Upper lobe of left lung (tissue), 6 donors: ENCODE measurements at regions not wholly inside any gene's neighbourhood (a gene's known extent, or its start where the extent isn't known, plus 50 kb on each side); places are given as distances from the start of the nearest gene placed in this dataset.

Experiments
- ATAC-seq, 2 donors: fragments of 200-7000 bp; cut with Tn5 transposase; one replicate each; pipeline ENCODE4 v1.9.1; 2022; ENCODE audit warnings: mild to moderate bottlenecking in 2 of 2, moderate library complexity in 2 of 2; ENCODE audit not compliant: low FRiP score in 2 of 2
- DNase-seq, 2 donors: peaks; one replicate each; pipeline ENCODE4 v3.0.0-alpha.2; 2019 to 2020
- H3K27ac ChIP-seq, 4 donors: fragments of 200-600 bp; sonication (generic); one replicate each; pipeline ENCODE4 v1.5.1; 2016 to 2019
- H3K27me3 ChIP-seq, 4 donors: fragments of 200-600 bp; sonication (generic); one replicate each; pipeline ENCODE4 v1.5.1; 2017 to 2019
- H3K36me3 ChIP-seq, 4 donors: fragments of 200-600 bp; sonication (generic); one replicate each; pipeline ENCODE4 v1.5.1; 2016 to 2019
- H3K4me1 ChIP-seq, 4 donors: fragments of 200-600 bp; sonication (generic); one replicate each; pipeline ENCODE4 v1.5.1; 2018 to 2019
- H3K4me3 ChIP-seq, 4 donors: fragments of 200-600 bp; sonication (generic); one replicate each; pipeline ENCODE4 v1.5.1; 2017 to 2019; ENCODE audit warnings: mild to moderate bottlenecking in 2 of 4, moderate library complexity in 1 of 4
- H3K9me3 ChIP-seq, 4 donors: fragments of 200-600 bp; sonication (generic); one replicate each; pipeline ENCODE4 v1.5.1; 2018 to 2019
- EP300 ChIP-seq, 4 donors: sonication (generic); formaldehyde crosslinking; IDR thresholded peaks; one replicate each; pipeline ENCODE4 v1.5.1; 2017; ENCODE audit warnings: antibody characterized with exemption in 4 of 4, control low read depth in 2 of 4
- POLR2A ChIP-seq, 4 donors: fragments of 450-650 bp; IDR thresholded peaks; one replicate each; pipeline ENCODE4 v1.5.1; 2016 to 2017; ENCODE audit warnings: antibody characterized with exemption in 4 of 4, mild to moderate bottlenecking in 2 of 4
- POLR2AphosphoS5 ChIP-seq, 2 donors: sonication (generic); formaldehyde crosslinking; IDR thresholded peaks; one replicate each; pipeline ENCODE4 v1.5.1; 2017; ENCODE audit warnings: antibody characterized with exemption in 2 of 2
- WGBS, 2 donors: methylation state at CpG; one replicate each; pipeline ENCODE4 v1.1.5; 2017 to 2018; 5-methylcytosine and 5-hydroxymethylcytosine counted together
- TF ChIP-seq, protein P1 (sequence below), 6 experiments: fragments of 450-650 bp in 4 of 6; fragments of 200-600 bp in 2 of 6; sonication (generic) in 2 of 6; IDR thresholded peaks; one replicate each; pipeline ENCODE4 v1.5.1; 2016 to 2019; ENCODE audit warnings: antibody characterized with exemption in 6 of 6
- donor health status: DM: no; HTN: no; CAD: no; lungs with moderate emphysema.
- donor health status: DM: no; HTN: yes; CAD: no; lungs with severe emphysema.

DNA sequence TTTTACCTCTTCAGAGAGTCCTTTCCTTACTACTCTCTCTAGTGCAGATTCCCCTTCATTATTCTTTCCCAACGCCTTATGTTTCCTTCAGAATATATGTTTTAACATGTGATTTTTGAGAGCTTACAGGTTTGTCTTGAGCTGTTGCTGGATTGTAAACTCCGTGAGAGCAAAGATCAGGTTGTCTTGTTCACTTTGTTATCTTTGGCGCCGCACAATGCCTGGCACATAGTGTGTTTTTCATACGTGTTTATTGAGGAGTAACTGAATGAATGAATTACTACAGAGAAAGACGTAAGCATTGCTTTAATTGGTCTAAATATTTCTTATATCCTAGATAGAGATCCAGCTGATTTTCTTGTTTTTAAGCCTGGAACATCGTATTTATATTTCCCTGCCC lies 80.5 kb upstream of the SLC4A4 start:
- Histone ChIP-seq H3K27ac (no peak overlapping the region), H3K4me1 (peaks cover 16 to 28% (median 25%) of the 10 kb centered on the region in 4 donors), H3K9me3 (no peaks in the 10 kb centered on the region), H3K36me3 (no peaks in the 10 kb centered on the region), H3K27me3 (no peaks in the 10 kb centered on the region), H3K4me3 (no peak overlapping the region)
- no peak for TF ChIP-seq POLR2A (IDR thresholded peaks at IDR 0.05)
- TF ChIP-seq POLR2AphosphoS5 (IDR thresholded peaks at IDR 0.05) = no peak
- TF ChIP-seq, protein P1, sequence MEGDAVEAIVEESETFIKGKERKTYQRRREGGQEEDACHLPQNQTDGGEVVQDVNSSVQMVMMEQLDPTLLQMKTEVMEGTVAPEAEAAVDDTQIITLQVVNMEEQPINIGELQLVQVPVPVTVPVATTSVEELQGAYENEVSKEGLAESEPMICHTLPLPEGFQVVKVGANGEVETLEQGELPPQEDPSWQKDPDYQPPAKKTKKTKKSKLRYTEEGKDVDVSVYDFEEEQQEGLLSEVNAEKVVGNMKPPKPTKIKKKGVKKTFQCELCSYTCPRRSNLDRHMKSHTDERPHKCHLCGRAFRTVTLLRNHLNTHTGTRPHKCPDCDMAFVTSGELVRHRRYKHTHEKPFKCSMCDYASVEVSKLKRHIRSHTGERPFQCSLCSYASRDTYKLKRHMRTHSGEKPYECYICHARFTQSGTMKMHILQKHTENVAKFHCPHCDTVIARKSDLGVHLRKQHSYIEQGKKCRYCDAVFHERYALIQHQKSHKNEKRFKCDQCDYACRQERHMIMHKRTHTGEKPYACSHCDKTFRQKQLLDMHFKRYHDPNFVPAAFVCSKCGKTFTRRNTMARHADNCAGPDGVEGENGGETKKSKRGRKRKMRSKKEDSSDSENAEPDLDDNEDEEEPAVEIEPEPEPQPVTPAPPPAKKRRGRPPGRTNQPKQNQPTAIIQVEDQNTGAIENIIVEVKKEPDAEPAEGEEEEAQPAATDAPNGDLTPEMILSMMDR (IDR thresholded peaks at IDR 0.05) = no peak
- no peak for TF ChIP-seq EP300 (IDR thresholded peaks at IDR 0.05)
- DNase-seq (no peak), ATAC-seq (no peak)
- 91 to 93% methylated on average over 7 of the region's 7 CpGs for WGBS, 2 donors

DNA sequence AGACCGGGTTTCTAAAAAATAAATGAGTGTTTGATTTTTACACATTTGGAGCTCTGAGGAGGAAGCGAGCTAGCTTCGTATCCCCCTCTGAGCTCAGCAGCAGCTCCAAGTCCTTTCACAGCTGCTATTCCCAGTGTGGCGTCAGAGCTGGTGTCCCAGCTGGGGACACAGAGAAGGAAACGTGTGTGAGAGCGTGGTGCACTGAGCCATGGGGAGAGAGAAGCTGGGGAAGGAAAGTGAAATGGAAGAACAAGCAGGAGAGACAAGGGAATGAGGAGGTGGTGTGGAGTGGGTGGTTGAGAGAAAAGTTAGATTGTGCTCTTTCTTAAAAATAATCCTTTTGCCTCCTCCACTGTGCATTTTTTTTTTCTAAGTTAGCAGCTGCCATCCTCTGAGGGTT lies 79.5 kb upstream of the SLC4A4 start:
- peaks cover 16 to 22% (median 19%) of the 10 kb centered on the region in 4 donors for H3K4me1 ChIP-seq
- peak overlapping the region in 1 of 4 donors; percentile 27 for H3K27ac ChIP-seq
- H3K27me3 ChIP-seq = no peaks in the 10 kb centered on the region
- TF ChIP-seq, protein P1 (IDR thresholded peaks at IDR 0.05) = no peak
- TF ChIP-seq POLR2AphosphoS5 (IDR thresholded peaks at IDR 0.05) = no peak
- no peak for TF ChIP-seq EP300 (IDR thresholded peaks at IDR 0.05)
- no peak for TF ChIP-seq POLR2A (IDR thresholded peaks at IDR 0.05)
- DNase-seq = no peak
- no peak overlapping the region for H3K4me3 ChIP-seq
- no peak for ATAC-seq
- no peaks in the 10 kb centered on the region for H3K36me3 ChIP-seq
- 85 to 91% methylated on average over 6 of the region's 6 CpGs for WGBS, 2 donors
- no peaks in the 10 kb centered on the region for H3K9me3 ChIP-seq

DNA sequence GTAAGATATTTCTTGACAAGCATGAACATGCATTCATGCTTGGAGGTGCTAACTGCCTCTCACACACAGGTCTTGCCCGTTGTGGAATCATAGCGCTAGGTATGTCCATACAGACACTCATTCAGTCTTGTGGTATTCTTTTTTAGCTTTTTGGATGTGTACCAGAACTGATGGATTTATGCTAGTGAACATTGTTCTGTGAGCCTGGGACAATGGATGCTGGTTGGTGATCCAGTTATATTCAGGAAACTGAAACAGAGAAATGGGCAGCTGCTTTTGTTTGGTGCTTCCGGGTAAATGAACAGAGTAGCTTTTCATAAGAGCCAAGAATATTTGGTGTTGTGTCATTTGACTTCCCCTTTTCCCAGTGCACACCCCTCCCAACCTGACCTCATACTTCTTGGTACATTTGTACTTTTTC lies 78.9 kb upstream of the SLC4A4 start:
- 43 to 48% methylated on average over 3 of the region's 3 CpGs for WGBS, 2 donors
- TF ChIP-seq EP300 (IDR thresholded peaks at IDR 0.05) = no peak
- TF ChIP-seq, protein P1 (IDR thresholded peaks at IDR 0.05) = no peak
- no peak for TF ChIP-seq POLR2A (IDR thresholded peaks at IDR 0.05)
- TF ChIP-seq POLR2AphosphoS5 (IDR thresholded peaks at IDR 0.05) = no peak
- Histone ChIP-seq H3K27me3 (no peaks in the 10 kb centered on the region), H3K36me3 (no peaks in the 10 kb centered on the region), H3K4me1 (peaks cover 16 to 22% (median 18%) of the 10 kb centered on the region in 4 donors), H3K4me3 (no peak overlapping the region), H3K9me3 (no peaks in the 10 kb centered on the region), H3K27ac (peak overlapping the region in 1 of 4 donors; percentile 43)
- no peak for DNase-seq
- peak in 1 of 2 donors; percentile 90 for ATAC-seq

DNA sequence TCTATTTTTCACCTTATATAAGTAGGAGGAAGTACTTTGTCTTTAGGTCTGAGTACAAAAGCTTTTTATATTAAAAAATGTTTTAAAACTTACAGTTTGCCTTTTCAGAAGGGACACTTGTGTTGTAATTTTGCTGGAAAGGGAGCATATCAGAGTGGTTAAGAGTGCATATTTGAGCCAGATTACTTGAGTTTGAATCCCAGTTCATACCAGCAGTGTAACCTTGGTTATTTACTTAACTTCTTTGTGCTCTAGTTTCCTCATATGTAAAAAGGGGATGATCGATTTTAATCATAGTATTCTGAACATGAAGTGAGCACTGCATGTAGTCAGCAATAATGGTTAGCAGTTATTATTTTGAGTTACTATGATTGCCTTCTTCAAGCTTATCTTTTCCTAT lies 78.3 kb upstream of the SLC4A4 start:
- TF ChIP-seq EP300 (IDR thresholded peaks at IDR 0.05) (no peak), POLR2A (IDR thresholded peaks at IDR 0.05) (no peak), POLR2AphosphoS5 (IDR thresholded peaks at IDR 0.05) (no peak)
- TF ChIP-seq, protein P1 (IDR thresholded peaks at IDR 0.05) = no peak
- H3K36me3 ChIP-seq = no peaks in the 10 kb centered on the region
- ATAC-seq (peak in 1 of 2 donors; percentile 31), DNase-seq (no peak)
- H3K27me3 ChIP-seq = no peaks in the 10 kb centered on the region
- WGBS, 2 donors = 46 to 62% methylated on average over 1 of the region's 1 CpG
- H3K4me1 ChIP-seq = peaks cover 16 to 22% (median 20%) of the 10 kb centered on the region in 4 donors
- H3K27ac ChIP-seq = no peak overlapping the region
- H3K4me3 ChIP-seq = no peak overlapping the region
- H3K9me3 ChIP-seq = no peaks in the 10 kb centered on the region

DNA sequence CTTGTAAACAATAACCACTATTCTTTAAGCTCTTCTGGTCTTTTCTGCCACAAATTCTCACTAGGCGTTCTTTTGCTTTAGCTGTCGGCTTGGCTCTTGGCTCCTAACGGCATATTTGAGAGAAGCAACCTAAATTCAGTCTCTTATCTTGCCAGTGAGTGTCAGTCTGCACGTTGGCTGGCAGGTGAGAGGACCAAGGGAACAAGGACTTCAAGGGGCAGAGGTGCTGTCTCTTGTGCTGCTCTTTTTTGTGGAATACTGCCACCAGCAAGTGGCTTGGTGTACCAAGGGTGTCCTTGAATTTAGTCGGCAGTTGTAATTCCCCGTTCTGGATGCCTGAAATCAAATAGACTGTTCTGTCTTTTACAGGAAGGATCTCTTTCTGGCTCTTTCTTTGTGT lies 77.8 kb upstream of the SLC4A4 start:
- 63 to 67% methylated on average over 6 of the region's 6 CpGs for WGBS, 2 donors
- H3K4me1 ChIP-seq = peaks cover 16 to 26% (median 20%) of the 10 kb centered on the region in 4 donors
- H3K27me3 ChIP-seq = no peaks in the 10 kb centered on the region
- no peaks in the 10 kb centered on the region for H3K9me3 ChIP-seq
- TF ChIP-seq, protein P1 (IDR thresholded peaks at IDR 0.05) = no peak
- TF ChIP-seq POLR2AphosphoS5 (IDR thresholded peaks at IDR 0.05) (no peak), EP300 (IDR thresholded peaks at IDR 0.05) (no peak), POLR2A (IDR thresholded peaks at IDR 0.05) (no peak)
- DNase-seq = no peak
- H3K4me3 ChIP-seq = no peak overlapping the region
- ATAC-seq = no peak
- no peaks in the 10 kb centered on the region for H3K36me3 ChIP-seq
- no peak overlapping the region for H3K27ac ChIP-seq
